Astrocyte of the spinal cord (primary cell): ENCODE measurements at regions not wholly inside any gene's neighbourhood (a gene's known extent, or its start where the extent isn't known, plus 50 kb on each side); places are given as distances from the start of the nearest gene placed in this dataset.
A peak's percentile ranks its signal among the peaks of the same experiment; 100 is the strongest.
"Not testable (repeated sequence)": the region's sequence is repeated elsewhere in the genome, so short reads cannot be mapped to it uniquely, and the experiment has no call there.

Experiments
- DNase-seq: peaks from one replicate; pipeline ENCODE4 v3.0.0; 2011; ENCODE audit warnings: low read depth, low spot score
- H3K4me3 ChIP-seq: 2 replicates; pipeline ENCODE4 v1.5.1; 2011; ENCODE audit warnings: low read depth, mild to moderate bottlenecking, low read length, moderate library complexity
- in situ Hi-C: cut with HindIII; loops from 2 replicates; pipeline ENCODE4 v1.10.0; 2017; ENCODE audit warnings: low sequenced_read_pairs
- TF ChIP-seq, protein P1 (sequence below): IDR thresholded peaks from 2 replicates; pipeline ENCODE4 v1.5.1; 2012; ENCODE audit warnings: low read depth, mild to moderate bottlenecking, low read length, inconsistent platforms

DNA sequence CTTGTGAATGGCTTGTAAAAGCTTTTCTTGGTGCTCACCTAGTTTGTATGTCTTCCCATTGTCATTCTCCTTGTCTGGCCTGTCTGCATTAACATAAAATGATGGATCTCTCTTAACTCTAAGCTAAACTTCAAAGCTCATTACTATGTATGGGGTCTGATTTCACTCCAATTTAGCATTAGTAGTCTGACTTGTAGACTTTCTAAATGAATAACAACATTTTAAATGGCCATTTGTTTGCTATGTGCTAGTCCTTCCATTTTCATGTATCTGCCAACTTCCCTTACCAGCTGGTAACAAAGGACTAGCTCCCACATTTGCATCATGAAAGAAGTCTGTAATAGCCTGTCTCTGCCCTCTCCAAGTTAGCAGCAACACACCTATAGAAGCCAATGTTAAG lies 324.2 kb upstream of the RGPD4 start:
- in situ Hi-C loops: no loop called here
- no peak overlapping the region for H3K4me3 ChIP-seq
- TF ChIP-seq, protein P1, sequence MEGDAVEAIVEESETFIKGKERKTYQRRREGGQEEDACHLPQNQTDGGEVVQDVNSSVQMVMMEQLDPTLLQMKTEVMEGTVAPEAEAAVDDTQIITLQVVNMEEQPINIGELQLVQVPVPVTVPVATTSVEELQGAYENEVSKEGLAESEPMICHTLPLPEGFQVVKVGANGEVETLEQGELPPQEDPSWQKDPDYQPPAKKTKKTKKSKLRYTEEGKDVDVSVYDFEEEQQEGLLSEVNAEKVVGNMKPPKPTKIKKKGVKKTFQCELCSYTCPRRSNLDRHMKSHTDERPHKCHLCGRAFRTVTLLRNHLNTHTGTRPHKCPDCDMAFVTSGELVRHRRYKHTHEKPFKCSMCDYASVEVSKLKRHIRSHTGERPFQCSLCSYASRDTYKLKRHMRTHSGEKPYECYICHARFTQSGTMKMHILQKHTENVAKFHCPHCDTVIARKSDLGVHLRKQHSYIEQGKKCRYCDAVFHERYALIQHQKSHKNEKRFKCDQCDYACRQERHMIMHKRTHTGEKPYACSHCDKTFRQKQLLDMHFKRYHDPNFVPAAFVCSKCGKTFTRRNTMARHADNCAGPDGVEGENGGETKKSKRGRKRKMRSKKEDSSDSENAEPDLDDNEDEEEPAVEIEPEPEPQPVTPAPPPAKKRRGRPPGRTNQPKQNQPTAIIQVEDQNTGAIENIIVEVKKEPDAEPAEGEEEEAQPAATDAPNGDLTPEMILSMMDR: no peak
- no peak for DNase-seq

DNA sequence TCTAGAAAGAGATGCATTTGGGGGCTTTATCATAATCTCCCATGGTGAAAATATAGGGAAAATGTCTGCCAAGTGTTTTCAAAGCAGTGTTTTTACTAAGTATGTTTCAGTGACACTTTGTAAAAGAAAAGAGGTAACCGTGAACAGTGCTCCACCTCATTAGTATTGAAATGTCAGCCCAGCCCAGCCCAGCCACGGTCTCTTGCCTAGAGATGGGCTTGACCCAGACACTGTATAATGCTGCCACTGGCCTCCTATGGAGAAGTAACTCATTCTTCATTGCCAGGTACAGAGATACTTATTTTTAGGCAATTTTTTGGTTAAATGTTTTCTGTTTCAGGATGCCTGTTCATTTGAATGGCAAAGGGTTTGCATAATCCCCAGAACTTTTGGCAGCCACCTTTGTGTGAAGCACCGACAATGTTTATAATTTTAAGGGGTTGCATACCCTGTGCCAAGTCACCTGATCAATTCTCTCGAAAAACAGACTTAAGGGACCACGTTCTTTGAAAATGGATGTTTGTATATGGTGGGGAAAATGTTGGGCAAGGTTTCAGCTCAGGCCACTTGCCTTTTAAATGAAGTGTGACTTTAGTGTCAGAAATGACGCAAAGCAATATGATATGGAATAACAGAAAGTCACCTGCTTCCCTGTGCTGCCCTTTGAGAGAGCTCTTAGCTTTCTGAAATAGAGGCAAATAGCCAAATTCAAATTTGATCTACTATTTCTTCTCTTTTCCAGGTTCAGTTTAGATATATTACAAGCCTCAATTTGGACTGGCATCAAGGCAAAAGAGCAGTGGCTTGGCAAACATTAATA lies 314.5 kb upstream of the RGPD4 start:
- TF ChIP-seq, protein P1: no peak
- DNase-seq: no peak
- no peak overlapping the region for H3K4me3 ChIP-seq
- in situ Hi-C loops: no loop called here

DNA sequence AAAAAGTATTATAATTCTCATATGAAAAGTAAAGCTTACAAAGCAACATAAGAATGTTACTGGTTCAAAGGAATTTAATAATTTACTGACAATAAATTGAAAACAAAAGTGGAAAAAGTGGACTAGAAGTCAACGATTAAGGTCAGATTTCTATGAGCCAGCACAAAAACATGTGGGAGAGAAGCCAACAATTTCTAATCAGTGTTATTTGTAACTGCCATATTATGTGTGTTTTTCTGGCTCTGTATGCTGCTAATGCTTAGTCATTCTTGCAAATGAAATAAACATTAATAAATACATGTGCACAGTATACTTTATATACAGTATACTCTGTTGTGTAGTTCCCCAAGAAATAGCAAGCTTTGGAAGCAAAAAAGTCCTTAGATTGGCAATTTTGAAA lies 301.3 kb upstream of the RGPD4 start:
- peak; percentile 34 for DNase-seq
- in situ Hi-C loops: no loop called here
- H3K4me3 ChIP-seq: no peak overlapping the region
- TF ChIP-seq, protein P1: no peak

GRCh38 chr2:107529146-107529545 lies 297.5 kb upstream of the RGPD4 start:
- in situ Hi-C loops: no loop called here
- no peak overlapping the region for H3K4me3 ChIP-seq
- no peak for DNase-seq
- TF ChIP-seq, protein P1: no peak

DNA sequence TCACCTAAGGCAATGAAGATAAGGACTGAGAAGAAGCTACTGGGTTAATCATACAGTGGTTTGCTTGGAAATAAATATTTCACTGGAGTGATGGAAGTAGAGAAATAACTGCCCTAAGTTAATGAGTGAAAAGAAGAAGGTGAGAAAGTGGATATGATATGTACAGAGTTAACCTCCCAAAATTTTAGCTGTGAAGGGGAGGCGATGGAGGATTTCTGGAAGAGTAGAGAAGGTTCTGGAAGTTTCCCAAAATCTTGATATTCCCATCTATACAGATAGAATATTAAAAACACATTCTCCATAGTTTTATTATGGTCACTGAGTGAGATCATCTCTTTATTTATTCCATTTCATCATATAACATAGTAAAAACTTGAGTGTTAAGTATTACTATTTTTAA lies 296.6 kb upstream of the RGPD4 start:
- TF ChIP-seq, protein P1: no peak
- in situ Hi-C loops: no loop called here
- H3K4me3 ChIP-seq: no peak overlapping the region
- DNase-seq: no peak

DNA sequence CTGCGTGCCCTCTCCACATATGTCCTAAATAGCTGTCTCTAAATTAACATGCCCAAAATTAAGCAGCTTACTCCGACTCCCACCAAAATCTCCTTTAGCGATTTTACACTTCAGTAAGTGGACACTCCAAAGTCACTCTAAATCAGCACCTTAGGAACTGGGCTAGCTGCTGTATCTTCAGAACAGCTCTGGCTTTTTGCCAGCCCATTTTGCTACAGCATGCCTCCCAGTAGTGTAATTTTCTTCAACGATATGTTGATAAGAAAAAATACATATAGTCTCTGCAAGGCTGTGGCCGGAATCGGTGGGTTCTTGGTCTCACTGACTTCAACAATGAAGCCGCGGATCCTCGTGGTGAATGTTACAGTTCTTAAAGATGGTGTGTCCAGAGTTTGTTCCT lies 291.8 kb upstream of the RGPD4 start:
- in situ Hi-C loops: no loop called here
- TF ChIP-seq, protein P1: no peak

DNA sequence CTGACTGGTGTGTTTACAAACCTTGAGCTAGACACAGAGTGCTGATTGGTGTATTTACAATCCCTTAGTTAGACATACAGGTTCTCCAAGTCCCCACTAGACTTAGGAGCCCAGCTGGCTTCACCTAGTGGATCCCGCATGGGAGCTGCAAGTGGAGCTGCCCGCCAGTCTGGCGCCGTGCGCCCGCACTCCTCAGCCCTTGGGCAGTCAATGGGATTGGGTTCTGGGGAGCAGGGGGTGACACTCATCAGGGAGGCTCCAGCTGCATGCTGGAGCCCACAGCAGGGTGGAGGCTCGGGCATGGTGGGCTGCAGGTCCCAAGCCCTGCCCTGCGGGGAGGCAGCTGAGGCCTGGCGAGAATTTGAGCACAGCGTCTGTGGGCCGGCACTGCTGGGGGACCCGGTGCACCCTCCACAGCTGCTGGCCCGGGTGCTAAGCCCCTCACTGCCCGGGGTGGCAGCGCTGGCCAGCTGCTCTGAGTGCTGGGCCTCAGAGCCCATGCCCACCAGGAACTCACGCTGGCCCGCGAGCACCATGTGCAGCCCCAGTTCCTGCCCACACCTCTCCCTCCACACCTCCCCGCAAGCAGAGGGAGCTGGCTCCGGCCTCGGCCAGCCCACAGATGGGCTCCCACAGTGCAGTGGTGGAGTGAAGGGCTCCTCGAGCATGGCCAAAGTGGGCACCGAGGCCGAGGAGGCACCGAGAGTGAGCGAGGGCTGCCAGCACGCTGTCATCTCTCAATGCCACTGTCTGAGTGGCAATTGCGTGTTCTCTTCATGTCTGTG lies 290.6 kb upstream of the RGPD4 start:
- DNase-seq, H3K4me3 ChIP-seq, in situ Hi-C loops: not testable (repeated sequence)

More for the DNA sequence above, 291.8 kb upstream of the RGPD4 start:
- DNase-seq: no peak
- no peak overlapping the region for H3K4me3 ChIP-seq
